ENCODE measurements at regions not wholly inside any gene's neighbourhood (a gene's known extent, or its start where the extent isn't known, plus 50 kb on each side); places are given as distances from the start of the nearest gene placed in this dataset.
A peak's percentile ranks its signal among the peaks of the same experiment; 100 is the strongest.

- H3K27ac ChIP-seq: no peak overlapping the region
- WGBS, 5 donors: 93 to 99% (median 95%) methylated on average over 16 to 20 of the region's 20 CpGs
- H3K27me3 ChIP-seq (replicated peaks in 1 of 7): no peaks in the 10 kb centered on the region
- H3K4me1 ChIP-seq: no peaks in the 10 kb centered on the region
- intact Hi-C loops (cut with DNase I; ENCODE audit: low total_unique reads): no loop called here
- no peaks in the 10 kb centered on the region for H3K36me3 ChIP-seq
- TF ChIP-seq CTCF (IDR thresholded peaks at IDR 0.05 in 8 of 11, conservative IDR thresholded peaks at IDR 0.05 in 3 of 11) (no peak), POLR2A (IDR thresholded peaks at IDR 0.05) (no peak), POLR2AphosphoS5 (IDR thresholded peaks at IDR 0.05) (no peak)
- DNase-seq: peak; percentile 58
- H3K9me3 ChIP-seq: peaks cover 0 to 9% (median 0%) of the 10 kb centered on the region in 8 donors
- no peak overlapping the region for H3K4me3 ChIP-seq
These were observed 313.7 kb downstream of the NR2F1-AS1 start for GRCh38 chr5:93267276-93267675.

GRCh38 chr5:93257616-93258015 lies 323.4 kb downstream of the NR2F1-AS1 start:
- no peak overlapping the region for H3K27ac ChIP-seq
- intact Hi-C loops (cut with DNase I; ENCODE audit: low total_unique reads): no loop called here
- H3K4me3 ChIP-seq: no peak overlapping the region
- TF ChIP-seq POLR2AphosphoS5 (IDR thresholded peaks at IDR 0.05) (no peak), CTCF (IDR thresholded peaks at IDR 0.05 in 8 of 11, conservative IDR thresholded peaks at IDR 0.05 in 3 of 11) (no peak), POLR2A (IDR thresholded peaks at IDR 0.05) (no peak)
- DNase-seq: no peak
- no peaks in the 10 kb centered on the region for H3K27me3 ChIP-seq (replicated peaks in 1 of 7)
- 81 to 87% (median 87%) methylated on average over 3 of the region's 3 CpGs for WGBS, 5 donors
- H3K9me3 ChIP-seq: no peaks in the 10 kb centered on the region
- H3K36me3 ChIP-seq: no peaks in the 10 kb centered on the region
- H3K4me1 ChIP-seq: no peaks in the 10 kb centered on the region

GRCh38 chr5:93255796-93256195 lies 325.2 kb downstream of the NR2F1-AS1 start:
- no peak for DNase-seq
- intact Hi-C loops (cut with DNase I; ENCODE audit: low total_unique reads): no loop called here
- Histone ChIP-seq H3K27ac (no peak overlapping the region), H3K4me3 (no peak overlapping the region), H3K4me1 (peaks cover 0 to under 1% (median 0%) of the 10 kb centered on the region in 6 donors), H3K9me3 (no peaks in the 10 kb centered on the region), H3K27me3 (replicated peaks in 1 of 7) (no peaks in the 10 kb centered on the region), H3K36me3 (no peaks in the 10 kb centered on the region)
- TF ChIP-seq CTCF (IDR thresholded peaks at IDR 0.05 in 8 of 11, conservative IDR thresholded peaks at IDR 0.05 in 3 of 11): no peak
- TF ChIP-seq POLR2AphosphoS5 (IDR thresholded peaks at IDR 0.05): no peak
- no peak for TF ChIP-seq POLR2A (IDR thresholded peaks at IDR 0.05)

GRCh38 chr5:93252165-93252564 lies 328.9 kb downstream of the NR2F1-AS1 start:
- intact Hi-C loops (cut with DNase I; ENCODE audit: low total_unique reads): no loop called here
- no peaks in the 10 kb centered on the region for H3K27me3 ChIP-seq (replicated peaks in 1 of 7)
- DNase-seq: no peak
- H3K27ac ChIP-seq: no peak overlapping the region
- H3K9me3 ChIP-seq: no peaks in the 10 kb centered on the region
- H3K4me3 ChIP-seq: no peak overlapping the region
- 80 to 95% (median 90%) methylated on average over 4 of the region's 4 CpGs for WGBS, 5 donors
- peaks cover 0 to 8% (median 0%) of the 10 kb centered on the region in 6 donors for H3K4me1 ChIP-seq
- no peaks in the 10 kb centered on the region for H3K36me3 ChIP-seq
- TF ChIP-seq CTCF (IDR thresholded peaks at IDR 0.05 in 8 of 11, conservative IDR thresholded peaks at IDR 0.05 in 3 of 11) (no peak), POLR2A (IDR thresholded peaks at IDR 0.05) (no peak), POLR2AphosphoS5 (IDR thresholded peaks at IDR 0.05) (no peak)

Measured in spleen (tissue), 11 donors.